CD4-positive, alpha-beta T cell (primary cell): ENCODE measurements at regions not wholly inside any gene's neighbourhood (a gene's known extent, or its start where the extent isn't known, plus 50 kb on each side); places are given as distances from the start of the nearest gene placed in this dataset.
A peak's percentile ranks its signal among the peaks of the same experiment; 100 is the strongest.

Experiments used
- ATAC-seq: fragments of 200-7000 bp; cut with Tn5 transposase; one replicate; pipeline ENCODE4 v1.10.0; 2022; ENCODE audit warnings: mild to moderate bottlenecking; ENCODE audit not compliant: poor library complexity
- CTCF ChIA-PET: fragments of 350-600 bp; sonication (Branson Sonifier 250); formaldehyde crosslinking; loops from one replicate; lab custom pipeline; 2021; ENCODE audit warnings: antibody characterized with exemption, inconsistent platforms; lab: Charles Lee
- POLR2A ChIA-PET: fragments of 350-600 bp; sonication (Branson Sonifier 250); formaldehyde crosslinking; loops from one replicate; lab custom pipeline; 2021; ENCODE audit warnings: antibody characterized with exemption, inconsistent platforms; lab: Charles Lee
- DNase-seq, 14 experiments: peaks; one replicate each; pipeline ENCODE4 v3.0.0-alpha.2; 2013 to 2020; ENCODE audit warnings: mixed read lengths in 2 of 14
- H3K27ac ChIP-seq, 2 donors: one replicate each; pipeline versions ENCODE4 v1.5.1 to v1.7.0; 2013; ENCODE audit warnings: low read length in 2 of 2, low read depth in 1 of 2, mild to moderate bottlenecking in 1 of 2
- H3K27me3 ChIP-seq, 2 experiments: 1 replicate in 1 of 2; 2 replicates in 1 of 2; pipeline versions ENCODE4 v1.6.1 to v1.7.0; 2013; ENCODE audit warnings: low read length in 2 of 2, control low read depth in 1 of 2, mild to moderate bottlenecking in 1 of 2, moderate library complexity in 1 of 2; ENCODE audit not compliant: insufficient read depth in 2 of 2, control insufficient read depth in 1 of 2
- H3K36me3 ChIP-seq: one replicate; pipeline ENCODE4 v1.6.1; 2013; ENCODE audit warnings: low read length, control low read depth; ENCODE audit not compliant: insufficient read depth
- H3K4me1 ChIP-seq: one replicate; pipeline ENCODE4 v1.6.1; 2013; ENCODE audit warnings: low read length, control low read depth; ENCODE audit not compliant: insufficient read depth
- H3K4me3 ChIP-seq: one replicate; pipeline ENCODE4 v1.5.1; 2013; ENCODE audit warnings: mild to moderate bottlenecking, low read length, moderate library complexity
- H3K9me3 ChIP-seq, 2 experiments: 1 replicate in 1 of 2; 2 replicates in 1 of 2; pipeline versions ENCODE4 v1.6.1 to v1.7.0; 2013; ENCODE audit warnings: low read length in 2 of 2, mild to moderate bottlenecking in 2 of 2, control low read depth in 1 of 2, moderate library complexity in 1 of 2; ENCODE audit not compliant: control insufficient read depth in 1 of 2, insufficient read depth in 1 of 2
- H3K27ac Mint-ChIP-seq: one replicate; pipeline ENCODE4 v1.8.0; 2020; ENCODE audit warnings: mixed read lengths
- H3K27me3 Mint-ChIP-seq: one replicate; pipeline ENCODE4 v1.8.0; 2021; ENCODE audit warnings: mixed read lengths
- H3K36me3 Mint-ChIP-seq: one replicate; pipeline ENCODE4 v1.8.0; 2021; ENCODE audit warnings: low read depth, mixed read lengths
- H3K4me1 Mint-ChIP-seq: one replicate; pipeline ENCODE4 v1.8.0; 2021; ENCODE audit warnings: low read depth, mixed read lengths
- H3K4me3 Mint-ChIP-seq: one replicate; pipeline ENCODE4 v1.8.0; 2020; ENCODE audit warnings: mild to moderate bottlenecking, mixed read lengths
- H3K9me3 Mint-ChIP-seq: one replicate; pipeline ENCODE4 v1.8.0; 2020; ENCODE audit warnings: mixed read lengths
- intact Hi-C, 2 experiments: fragments of 100-400 bp; cut with DNase I in 1 of 2; cut with micrococcal nuclease in 1 of 2; formaldehyde crosslinking; loops; one replicate each; pipeline versions ENCODE4 v1.15.1 to v1.9.0; 2023 to 2025; cut with DNase I, micrococcal nuclease
- TF ChIP-seq, protein P1 (sequence below): fragments of 200-600 bp; IDR thresholded peaks from one replicate; pipeline ENCODE4 v1.8.0; 2022; ENCODE audit warnings: antibody characterized with exemption, mild to moderate bottlenecking

DNA sequence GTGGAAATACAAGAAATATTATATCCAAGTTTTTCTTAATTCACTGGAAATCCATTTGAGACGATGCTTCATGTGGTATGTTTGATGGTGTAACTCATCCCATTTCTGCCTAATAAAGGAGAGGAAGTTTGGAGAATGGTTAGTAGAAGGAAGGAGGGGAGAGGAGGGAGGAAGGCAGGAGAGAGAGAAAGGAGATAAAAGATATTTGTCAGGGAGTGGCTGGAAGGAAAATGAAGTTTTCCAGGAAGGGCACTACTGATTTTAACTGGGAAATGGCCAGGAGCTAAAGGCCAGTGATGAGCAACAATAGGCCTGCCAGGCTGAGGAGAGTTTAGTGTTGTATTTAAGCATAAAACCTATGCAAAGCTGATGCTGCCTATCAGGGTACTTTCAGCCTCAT lies 182.0 kb downstream of the STK31 start:
- Mint-ChIP-seq H3K27ac (no peak overlapping the region), H3K27me3 (peaks cover 27% of the 10 kb centered on the region), H3K9me3 (no peaks in the 10 kb centered on the region), H3K36me3 (no peaks in the 10 kb centered on the region), H3K4me3 (no peak overlapping the region), H3K4me1 (peaks cover 27% of the 10 kb centered on the region)
- H3K4me3 ChIP-seq: no peak overlapping the region
- POLR2A ChIA-PET: no interaction called here
- H3K27me3 ChIP-seq: no peaks in the 10 kb centered on the region
- ATAC-seq: no peak
- no peaks in the 10 kb centered on the region for H3K36me3 ChIP-seq
- peaks cover 0 to 3% of the 10 kb centered on the region in 2 experiments for H3K9me3 ChIP-seq
- TF ChIP-seq, protein P1, sequence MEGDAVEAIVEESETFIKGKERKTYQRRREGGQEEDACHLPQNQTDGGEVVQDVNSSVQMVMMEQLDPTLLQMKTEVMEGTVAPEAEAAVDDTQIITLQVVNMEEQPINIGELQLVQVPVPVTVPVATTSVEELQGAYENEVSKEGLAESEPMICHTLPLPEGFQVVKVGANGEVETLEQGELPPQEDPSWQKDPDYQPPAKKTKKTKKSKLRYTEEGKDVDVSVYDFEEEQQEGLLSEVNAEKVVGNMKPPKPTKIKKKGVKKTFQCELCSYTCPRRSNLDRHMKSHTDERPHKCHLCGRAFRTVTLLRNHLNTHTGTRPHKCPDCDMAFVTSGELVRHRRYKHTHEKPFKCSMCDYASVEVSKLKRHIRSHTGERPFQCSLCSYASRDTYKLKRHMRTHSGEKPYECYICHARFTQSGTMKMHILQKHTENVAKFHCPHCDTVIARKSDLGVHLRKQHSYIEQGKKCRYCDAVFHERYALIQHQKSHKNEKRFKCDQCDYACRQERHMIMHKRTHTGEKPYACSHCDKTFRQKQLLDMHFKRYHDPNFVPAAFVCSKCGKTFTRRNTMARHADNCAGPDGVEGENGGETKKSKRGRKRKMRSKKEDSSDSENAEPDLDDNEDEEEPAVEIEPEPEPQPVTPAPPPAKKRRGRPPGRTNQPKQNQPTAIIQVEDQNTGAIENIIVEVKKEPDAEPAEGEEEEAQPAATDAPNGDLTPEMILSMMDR: no peak
- H3K4me1 ChIP-seq: peaks cover 22% of the 10 kb centered on the region
- intact Hi-C loops: no loop called here
- CTCF ChIA-PET: no interaction called here
- no peak for DNase-seq
- H3K27ac ChIP-seq: no peak overlapping the region

DNA sequence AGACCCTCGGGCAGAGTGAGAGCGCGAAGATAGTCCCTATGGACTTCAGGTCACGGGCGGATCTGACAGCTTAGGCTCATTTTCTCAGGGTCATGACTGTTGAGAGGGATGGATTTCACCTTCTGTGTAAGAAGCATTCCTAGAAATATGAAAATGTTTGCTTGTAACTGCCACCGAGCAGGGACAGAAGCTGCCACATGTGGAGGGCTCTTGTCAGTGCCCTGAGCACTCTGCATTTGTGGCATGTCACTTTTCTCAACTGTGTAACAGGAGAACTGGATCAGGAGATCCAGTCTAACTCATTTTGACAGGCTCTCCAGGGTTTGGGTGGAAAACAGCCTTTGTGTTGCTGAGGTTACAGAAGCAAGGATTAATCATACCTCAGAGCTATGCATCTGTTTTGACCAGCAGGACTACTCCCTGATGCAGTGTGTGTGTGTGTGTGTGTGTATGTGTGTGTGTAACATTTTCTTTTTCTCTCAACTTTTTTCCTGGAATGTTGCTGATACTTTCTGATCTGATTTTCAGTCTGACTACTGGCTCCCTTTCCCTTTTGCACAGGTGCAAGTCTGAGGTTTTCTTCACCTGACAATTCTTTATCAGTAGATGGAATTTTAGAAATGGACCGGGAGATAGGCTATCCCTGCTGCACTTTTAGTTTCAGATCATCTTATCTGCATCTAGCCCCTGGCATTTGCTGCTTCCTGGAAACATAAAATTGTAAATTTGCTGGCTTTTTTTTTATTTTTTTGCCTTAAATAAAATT lies 183.3 kb downstream of the STK31 start:
- Mint-ChIP-seq H3K36me3 (no peaks in the 10 kb centered on the region), H3K27ac (no peak overlapping the region), H3K4me1 (peaks cover 27% of the 10 kb centered on the region), H3K4me3 (no peak overlapping the region), H3K27me3 (peaks cover 27% of the 10 kb centered on the region), H3K9me3 (no peaks in the 10 kb centered on the region)
- ATAC-seq (no peak), DNase-seq (no peak)
- no peak overlapping the region for H3K4me3 ChIP-seq
- H3K9me3 ChIP-seq: peaks cover 0 to 3% of the 10 kb centered on the region in 2 experiments
- ChIA-PET POLR2A (no interaction called here), CTCF (no interaction called here)
- H3K27ac ChIP-seq: no peak overlapping the region
- intact Hi-C loops: no loop called here
- H3K4me1 ChIP-seq: peaks cover 22% of the 10 kb centered on the region
- peaks cover 0 to 3% of the 10 kb centered on the region in 2 experiments for H3K27me3 ChIP-seq
- H3K36me3 ChIP-seq: no peaks in the 10 kb centered on the region
- TF ChIP-seq, protein P1: no peak

DNA sequence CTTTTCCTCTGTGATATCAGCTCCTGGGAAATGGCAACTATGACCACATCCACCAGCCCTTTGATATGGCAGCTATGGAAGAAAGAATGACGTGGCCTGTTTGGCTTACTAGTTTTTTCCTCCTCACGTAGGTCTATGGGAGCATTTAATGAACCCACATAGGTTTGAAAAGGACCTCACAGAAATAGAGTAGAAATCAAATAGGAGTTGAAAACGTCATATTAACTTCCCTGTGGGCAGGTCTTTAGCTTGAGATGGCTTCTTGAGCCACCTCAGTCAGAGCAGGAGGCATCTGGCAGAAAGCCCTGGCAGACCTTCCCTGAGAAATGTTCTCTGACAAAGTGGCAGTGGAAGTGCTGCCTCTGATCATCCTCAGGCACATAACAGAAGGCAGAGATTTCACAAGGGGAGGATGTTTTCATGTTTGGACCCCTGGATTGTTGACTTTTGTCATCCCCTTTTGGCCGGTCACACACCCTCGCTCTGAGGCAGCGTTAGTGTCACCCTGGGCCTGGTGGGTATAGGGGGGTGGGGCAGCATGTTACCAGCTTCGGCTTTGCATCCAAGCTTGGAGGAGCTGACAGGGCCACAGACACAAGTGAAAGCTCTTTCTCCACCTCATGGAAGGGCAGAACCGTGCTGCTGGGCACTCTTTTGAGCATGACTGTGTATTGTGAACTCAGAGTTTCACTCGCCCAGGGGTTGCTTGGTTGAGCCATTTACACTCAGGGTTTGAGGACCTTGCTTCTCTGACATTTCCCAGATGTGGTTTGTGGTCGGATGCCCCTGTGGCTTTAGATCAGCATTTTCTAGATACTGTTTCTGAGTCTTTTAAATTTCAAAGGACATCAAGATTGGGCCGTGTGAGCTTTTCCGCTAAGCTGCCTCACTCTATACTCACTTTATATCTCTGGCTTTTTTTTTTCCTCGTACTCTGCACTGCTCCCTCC lies 184.2 kb downstream of the STK31 start:
- H3K4me1 Mint-ChIP-seq: peaks cover 27% of the 10 kb centered on the region
- ChIA-PET POLR2A (no interaction called here), CTCF (no interaction called here)
- peak overlapping the region; percentile 17 for H3K4me3 Mint-ChIP-seq
- H3K27me3 Mint-ChIP-seq: peaks cover 27% of the 10 kb centered on the region
- H3K27me3 ChIP-seq: peaks cover 0 to 3% of the 10 kb centered on the region in 2 experiments
- H3K4me1 ChIP-seq: peaks cover 22% of the 10 kb centered on the region
- TF ChIP-seq, protein P1: no peak
- no peaks in the 10 kb centered on the region for H3K36me3 ChIP-seq
- H3K9me3 ChIP-seq: peaks cover 0 to 3% of the 10 kb centered on the region in 2 experiments
- H3K36me3 Mint-ChIP-seq: no peaks in the 10 kb centered on the region
- H3K9me3 Mint-ChIP-seq: no peaks in the 10 kb centered on the region
- H3K27ac ChIP-seq: no peak overlapping the region
- no peak overlapping the region for H3K27ac Mint-ChIP-seq
- peak in 4 of 14 experiments; percentile 5 to 43 (median 22) for DNase-seq
- intact Hi-C loops: no loop called here
- ATAC-seq: no peak
- no peak overlapping the region for H3K4me3 ChIP-seq
